Skeletal muscle cell (primary cell): ENCODE measurements at regions not wholly inside any gene's neighbourhood (a gene's known extent, or its start where the extent isn't known, plus 50 kb on each side); places are given as distances from the start of the nearest gene placed in this dataset.

Experiments used
- DNase-seq: peaks from one replicate; pipeline ENCODE4 v3.0.0-alpha.2; 2010; ENCODE audit warnings: low read depth
- H3K4me3 ChIP-seq: 2 replicates; pipeline ENCODE4 v1.5.1; 2011; ENCODE audit warnings: low read depth, mild to moderate bottlenecking, control low read depth, low read length, moderate library complexity

DNA sequence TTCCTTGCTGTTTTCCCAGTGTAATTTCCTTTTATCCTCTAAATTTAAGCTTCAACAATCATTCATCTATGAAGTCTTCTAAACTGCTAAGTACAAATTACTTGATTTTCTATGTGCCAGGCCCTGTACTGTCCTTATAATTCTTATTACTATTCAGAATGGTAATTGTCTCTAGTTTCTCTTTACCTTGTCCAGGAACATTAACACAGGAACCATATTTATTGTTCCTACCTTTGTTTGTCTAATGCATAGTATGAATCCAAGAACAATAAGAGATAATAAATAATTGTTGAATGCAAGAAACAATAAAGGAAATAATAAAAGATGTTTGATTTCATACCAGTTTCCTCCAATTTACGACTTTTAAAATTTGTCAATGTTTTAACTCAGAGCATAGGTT lies 1083.2 kb downstream of the ROBO2 start:
- DNase-seq = no peak
- H3K4me3 ChIP-seq = no peak overlapping the region

DNA sequence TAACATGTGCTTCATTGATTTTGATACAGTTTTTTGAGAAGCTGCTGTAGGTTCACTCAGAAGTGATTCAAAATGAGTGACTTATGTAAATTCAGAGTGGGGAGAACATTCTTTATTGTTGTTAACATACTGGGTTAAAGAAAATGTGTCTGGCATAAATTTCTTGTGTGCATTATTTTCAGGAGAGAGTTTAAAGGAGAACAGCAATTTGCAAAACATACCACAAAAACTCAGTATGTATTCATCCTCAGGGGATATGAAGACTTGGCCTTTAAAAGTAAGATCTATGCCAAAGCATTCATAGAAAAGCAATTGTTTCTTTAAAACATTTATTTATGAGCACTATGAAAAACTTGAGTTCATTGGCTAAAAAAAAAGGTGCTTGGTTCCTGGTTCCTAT lies 1089.8 kb downstream of the ROBO2 start:
- DNase-seq = no peak
- H3K4me3 ChIP-seq = no peak overlapping the region

DNA sequence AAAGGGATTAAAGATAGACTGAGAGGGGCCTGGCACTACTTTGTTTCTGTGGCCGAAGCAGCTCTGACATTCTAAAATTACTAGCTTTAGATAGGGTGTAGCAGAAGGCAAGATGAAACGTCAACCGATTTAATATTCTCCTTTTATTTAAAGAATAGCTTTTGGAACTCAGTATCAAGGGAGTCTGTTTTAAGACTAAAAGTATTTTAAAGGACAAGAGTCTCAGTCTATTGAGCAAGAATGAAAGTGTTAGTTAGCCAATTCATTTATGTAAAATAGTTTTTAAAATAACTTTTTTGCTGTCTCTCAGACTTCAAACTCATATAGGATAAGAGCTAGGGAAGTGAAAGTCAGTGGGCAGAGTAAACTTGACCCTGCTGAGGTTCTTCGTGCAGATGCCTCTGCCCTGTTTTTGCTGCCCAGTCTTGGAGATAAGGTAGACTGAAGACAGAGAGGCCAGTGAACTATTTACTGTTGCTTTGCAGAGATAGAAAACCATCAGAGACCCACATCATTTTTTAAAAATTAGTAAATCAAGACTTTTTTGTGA lies 1090.9 kb downstream of the ROBO2 start:
- DNase-seq = no peak
- H3K4me3 ChIP-seq = no peak overlapping the region

DNA sequence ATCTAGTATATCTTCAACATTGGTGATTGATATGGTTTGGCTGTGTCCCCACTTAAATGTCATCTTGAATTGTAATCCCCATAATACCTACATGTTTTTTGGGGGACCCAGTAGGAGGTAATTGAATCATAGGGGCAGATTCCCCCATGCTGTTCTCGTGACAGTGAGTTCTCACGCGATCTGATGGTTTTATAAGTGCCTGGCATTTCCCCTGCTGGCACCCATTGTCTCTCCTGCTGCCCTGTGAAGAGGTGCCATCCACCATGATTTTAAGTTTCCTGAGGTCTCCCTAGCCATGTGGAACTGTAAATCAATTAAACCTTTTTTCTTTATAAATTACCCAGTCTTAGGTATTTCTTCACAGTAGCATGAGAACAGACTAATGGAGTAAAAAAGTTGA lies 1094.6 kb downstream of the ROBO2 start:
- no peak overlapping the region for H3K4me3 ChIP-seq
- DNase-seq = no peak

DNA sequence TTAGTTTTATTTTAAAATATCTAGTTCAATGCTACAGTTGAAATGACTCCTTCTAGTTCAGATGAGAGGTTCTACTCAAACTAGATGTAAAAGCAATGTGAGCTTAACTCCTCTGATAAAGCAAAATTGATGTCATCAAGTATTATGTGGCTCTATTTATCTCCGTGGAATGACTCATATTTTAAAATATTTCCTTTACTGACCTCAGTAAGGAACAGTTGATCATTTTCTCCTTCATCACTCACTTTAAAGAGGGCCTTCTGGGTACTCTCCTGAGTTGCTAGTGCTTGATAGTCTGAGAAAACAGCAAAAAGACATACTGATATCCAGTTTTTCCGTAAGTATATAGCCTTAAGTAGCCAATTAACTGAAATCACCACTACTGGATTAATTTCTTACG lies 1099.3 kb downstream of the ROBO2 start:
- DNase-seq = peak; percentile 39
- no peak overlapping the region for H3K4me3 ChIP-seq

DNA sequence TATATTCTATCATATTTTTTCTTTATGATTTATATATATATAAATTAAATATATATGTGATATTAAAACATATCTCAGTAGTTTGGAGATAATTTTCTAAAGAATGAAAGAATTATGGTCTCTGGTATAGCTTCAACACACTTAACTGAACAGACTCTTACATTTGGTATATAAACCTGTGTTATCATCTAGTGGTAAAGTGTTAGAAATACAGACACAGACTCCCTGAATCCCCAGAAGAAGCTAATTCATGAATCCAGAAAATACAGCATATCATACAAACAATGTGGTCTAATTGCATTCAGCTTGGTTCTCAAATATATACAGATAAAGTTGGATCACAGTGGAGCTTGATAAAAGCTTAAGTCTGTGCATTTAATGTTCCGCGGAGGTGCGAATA lies 1100.4 kb downstream of the ROBO2 start:
- no peak for DNase-seq
- H3K4me3 ChIP-seq = no peak overlapping the region

DNA sequence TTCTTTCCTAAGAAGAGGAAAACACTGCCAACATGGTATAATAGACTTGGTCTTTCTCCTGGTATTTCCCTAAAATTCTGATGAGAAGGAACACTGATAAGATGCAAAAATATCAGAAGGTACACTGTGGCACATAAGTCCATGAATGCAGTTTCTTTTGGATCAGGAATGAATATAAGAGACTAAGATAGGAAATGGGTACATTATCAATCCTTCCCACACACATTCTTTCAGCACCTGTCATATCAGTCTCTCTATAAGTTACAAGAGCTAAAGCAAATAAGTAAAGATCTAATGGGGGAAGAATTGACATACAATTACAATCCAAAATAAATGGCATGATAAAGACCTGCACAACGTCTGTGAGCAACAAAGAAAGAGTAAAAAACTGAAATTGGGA lies 1101.0 kb downstream of the ROBO2 start:
- H3K4me3 ChIP-seq = no peak overlapping the region
- no peak for DNase-seq

DNA sequence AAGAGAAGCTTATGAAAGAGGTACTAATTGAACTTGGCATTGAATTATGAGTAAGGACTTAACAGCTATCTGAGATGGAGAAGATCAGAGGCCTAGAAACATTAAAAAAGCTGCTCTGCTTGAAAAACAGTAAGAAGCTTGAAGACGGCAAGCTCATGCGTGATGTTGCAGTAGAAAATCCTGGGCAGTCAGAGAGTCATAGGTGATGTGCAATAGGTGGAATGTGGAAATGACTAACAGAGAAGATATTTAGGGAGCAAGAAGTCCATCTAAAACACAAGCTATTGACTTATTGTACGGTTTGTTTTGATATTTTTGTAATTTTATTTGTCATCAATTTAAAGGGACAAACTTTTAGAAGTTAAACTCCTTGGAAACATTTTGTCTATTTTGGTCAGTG lies 1101.4 kb downstream of the ROBO2 start:
- peak; percentile 22 for DNase-seq
- no peak overlapping the region for H3K4me3 ChIP-seq

DNA sequence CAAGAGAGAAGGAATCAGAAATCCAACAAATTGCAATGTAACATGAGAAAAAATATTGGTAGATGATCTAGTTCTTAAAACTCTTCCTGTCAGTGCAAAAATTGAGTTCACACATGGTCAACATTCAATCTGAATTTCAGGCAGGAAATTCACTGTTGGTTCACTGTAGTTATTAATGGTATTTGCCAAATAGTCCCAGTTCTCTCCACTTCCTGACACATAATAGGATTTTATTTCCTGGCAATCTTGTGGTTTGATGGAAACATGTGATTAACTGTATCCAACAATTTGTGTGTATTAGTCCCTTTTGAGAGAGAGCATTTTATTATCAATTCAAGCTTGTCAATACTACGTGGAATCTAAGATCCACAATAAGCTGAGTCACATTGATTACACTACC lies 1103.1 kb downstream of the ROBO2 start:
- no peak for DNase-seq
- no peak overlapping the region for H3K4me3 ChIP-seq

DNA sequence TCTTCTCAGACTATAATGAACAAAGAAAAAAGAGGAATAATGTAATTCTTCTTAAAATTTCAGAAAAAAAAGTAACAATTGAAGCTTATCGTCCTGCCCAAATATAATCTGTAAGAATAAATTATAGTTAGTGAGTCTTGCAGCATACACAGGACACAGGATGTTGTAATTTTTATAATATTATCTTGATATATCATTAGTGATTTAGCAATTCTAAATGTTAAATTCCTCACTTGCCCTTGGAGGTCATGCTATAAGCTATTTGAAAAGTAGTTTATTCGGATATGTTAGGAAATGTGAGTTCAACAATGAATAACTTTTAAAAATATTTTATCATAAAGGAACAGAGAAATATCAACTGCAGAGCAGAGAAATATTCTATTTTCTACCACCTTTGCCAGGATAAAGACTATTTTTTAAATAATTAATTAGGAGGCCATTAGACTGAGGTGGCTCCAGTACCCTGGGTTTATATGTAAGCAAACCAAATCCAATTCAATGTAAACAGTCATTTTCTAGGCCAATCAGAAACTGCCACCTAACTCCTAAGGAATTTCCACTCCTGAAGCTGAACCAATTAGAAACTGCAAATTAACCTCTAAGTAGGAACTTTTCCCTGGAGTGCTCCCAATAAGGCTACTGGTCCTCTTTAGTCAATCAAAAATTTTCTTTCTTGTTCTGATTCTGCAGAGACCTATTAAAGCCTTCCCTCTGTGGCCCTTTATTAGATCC lies 1109.3 kb downstream of the ROBO2 start:
- DNase-seq = no peak
- H3K4me3 ChIP-seq = no peak overlapping the region

DNA sequence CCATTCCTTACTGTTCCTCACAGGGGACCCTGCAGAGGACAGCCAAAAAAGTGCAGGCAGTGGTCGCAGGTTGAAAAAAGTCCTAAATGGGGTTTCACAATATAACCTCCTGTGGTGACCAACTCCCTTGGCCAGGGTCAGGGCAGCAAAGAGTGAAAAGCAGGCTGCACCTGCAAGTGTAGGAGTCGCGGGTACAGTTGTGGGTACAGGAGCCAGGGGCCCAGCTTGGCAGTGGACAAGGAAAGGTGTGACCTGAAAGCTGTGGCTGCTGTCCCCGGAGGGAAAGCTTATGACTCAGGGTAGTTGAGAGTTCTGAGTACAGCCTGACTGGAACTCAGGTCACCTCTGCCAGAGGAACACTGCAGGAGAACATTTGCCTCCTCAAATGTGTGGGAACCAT lies 1114.1 kb downstream of the ROBO2 start:
- no peak overlapping the region for H3K4me3 ChIP-seq
- DNase-seq = no peak

DNA sequence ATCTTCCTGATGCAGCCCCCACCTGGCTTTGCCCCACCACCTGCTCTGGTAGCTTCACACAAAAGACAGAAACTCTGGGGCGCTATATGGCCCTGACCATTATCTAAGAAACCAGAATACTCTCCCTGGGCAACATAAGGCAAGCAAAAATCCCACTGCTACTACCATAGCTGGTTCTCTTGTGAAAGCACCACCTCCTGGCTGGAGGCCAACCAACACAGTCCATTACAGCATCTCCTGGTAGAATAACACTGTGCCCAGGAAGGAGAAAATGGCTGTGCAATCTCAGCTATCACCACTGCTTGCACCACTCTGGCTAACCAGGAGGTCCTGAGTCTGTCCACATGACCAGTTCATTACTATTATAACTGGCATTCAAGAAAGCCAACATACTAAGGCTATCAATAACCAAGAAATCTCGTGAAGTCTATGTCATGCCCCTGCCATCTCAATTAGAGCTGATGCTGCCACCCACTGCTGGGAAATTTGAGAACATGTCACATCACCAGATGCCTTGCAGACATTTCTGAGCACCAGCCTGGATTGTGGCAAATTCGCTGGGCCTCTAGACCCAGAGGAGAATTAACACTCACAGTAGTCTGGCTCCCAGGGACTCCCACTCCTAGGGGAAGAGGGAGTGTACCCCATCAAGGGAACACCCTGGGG lies 1114.8 kb downstream of the ROBO2 start:
- H3K4me3 ChIP-seq = no peak overlapping the region
- DNase-seq = no peak

DNA sequence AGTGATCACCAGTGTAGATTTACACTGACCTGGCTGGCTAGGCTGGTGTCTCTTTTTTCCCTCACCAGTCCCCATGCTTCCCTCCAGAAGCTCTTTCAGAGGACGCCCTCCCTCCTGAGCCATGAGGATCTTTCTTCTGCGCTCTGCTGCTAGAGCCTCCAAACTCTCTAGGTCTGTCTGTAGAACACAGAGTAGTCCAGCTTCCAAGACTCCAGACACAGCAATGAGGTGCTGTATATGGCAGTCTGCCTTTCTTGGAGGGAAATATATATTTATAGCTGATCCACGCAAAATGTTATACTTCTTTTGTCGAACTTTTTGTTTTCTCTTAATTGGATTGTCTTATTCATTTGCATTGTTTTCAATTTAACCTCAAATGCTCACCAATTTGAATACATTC lies 1121.8 kb downstream of the ROBO2 start:
- DNase-seq = no peak
- no peak overlapping the region for H3K4me3 ChIP-seq

DNA sequence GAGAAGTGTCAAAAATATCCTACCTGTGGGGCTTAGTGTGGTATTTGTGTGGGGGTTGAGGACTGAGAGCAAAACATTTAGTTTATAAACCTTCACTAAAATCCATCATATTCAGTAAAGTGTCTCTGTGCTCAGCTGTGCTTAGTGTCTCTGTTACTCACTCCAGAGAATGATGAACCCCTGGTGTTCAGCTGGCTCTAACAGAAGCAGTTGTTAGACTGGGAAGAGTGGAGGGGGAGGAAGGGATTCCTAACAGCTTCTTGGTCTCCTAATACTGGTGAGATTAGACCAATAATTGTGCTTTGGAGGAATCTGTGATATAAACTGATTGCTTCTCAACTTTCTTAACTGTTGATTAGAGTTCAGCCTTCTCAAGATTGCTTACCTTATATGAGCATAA lies 1123.5 kb downstream of the ROBO2 start:
- H3K4me3 ChIP-seq = no peak overlapping the region
- DNase-seq = no peak

DNA sequence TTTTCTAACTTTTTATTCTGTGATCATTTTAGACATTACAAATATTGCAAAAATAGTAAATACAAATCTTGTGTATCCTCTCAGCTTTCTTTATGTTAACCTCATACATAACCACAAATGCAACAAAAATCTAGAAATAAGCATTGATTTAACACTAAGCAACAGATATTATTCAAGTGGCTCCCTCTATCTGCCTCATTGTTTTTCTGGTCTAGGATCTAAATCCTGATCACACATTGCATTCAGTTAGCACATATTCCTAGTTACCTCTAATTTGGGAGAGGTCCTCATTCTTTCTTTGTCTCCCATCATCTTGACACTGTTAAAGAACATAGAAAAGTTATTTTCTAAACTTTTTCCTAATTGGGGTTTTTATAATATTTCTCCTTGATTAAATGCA lies 1126.0 kb downstream of the ROBO2 start:
- no peak overlapping the region for H3K4me3 ChIP-seq
- no peak for DNase-seq

DNA sequence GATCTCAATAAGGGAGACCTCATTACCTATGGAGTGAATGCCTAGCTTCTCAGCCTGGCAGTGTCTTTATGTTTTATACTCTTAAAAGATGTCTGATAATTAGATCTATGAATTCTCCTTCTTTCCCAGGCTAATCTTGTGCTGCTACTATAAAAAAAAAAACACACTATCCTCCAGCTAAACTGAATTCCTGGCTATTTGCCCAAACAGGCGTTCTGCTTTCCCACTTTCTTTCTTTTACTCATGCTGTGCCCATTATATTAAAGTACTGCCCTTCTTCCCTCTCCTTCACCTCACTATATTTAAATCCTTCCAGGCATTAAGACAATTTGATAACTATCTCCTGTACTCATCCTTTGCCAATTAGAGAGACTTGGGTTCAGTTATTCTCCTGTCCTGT lies 1134.9 kb downstream of the ROBO2 start:
- H3K4me3 ChIP-seq = no peak overlapping the region
- no peak for DNase-seq

DNA sequence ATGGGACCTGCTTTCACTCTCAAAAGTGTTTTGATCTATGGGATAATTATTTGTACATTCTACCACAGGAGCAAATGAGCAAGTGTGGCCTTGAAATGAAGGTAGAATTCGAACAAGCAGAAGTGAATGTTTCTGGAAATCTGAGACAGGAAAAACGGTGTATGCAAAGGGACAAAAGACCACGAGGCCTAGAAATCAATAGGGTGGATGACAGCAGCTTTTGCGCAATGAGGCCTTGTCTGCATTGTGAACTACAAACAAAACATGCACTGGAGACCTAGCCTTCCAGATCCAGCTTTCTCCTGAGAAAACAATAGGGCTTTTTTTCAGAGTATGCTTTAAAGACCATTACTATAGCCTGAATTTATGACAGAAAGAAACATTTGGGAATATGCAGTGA lies 1137.0 kb downstream of the ROBO2 start:
- no peak for DNase-seq
- H3K4me3 ChIP-seq = no peak overlapping the region

DNA sequence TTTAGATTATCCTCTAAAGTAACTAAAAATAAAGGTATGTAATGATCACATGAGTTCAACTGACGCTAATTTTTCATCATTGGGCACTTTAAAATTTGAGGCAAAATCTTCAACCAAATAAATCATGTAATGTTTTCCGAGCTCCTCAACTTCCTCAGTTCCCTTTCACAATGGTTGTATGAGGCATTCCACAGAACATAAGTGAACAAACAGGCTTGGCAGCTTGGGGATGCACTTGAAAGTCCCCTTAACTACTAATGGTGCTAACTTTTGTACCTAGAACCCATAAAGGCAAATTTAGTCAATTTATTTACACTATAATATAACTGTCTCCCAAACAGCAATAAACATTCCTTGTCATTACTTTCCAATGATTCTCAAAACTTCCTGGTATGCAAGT lies 1137.9 kb downstream of the ROBO2 start:
- no peak for DNase-seq
- H3K4me3 ChIP-seq = no peak overlapping the region

DNA sequence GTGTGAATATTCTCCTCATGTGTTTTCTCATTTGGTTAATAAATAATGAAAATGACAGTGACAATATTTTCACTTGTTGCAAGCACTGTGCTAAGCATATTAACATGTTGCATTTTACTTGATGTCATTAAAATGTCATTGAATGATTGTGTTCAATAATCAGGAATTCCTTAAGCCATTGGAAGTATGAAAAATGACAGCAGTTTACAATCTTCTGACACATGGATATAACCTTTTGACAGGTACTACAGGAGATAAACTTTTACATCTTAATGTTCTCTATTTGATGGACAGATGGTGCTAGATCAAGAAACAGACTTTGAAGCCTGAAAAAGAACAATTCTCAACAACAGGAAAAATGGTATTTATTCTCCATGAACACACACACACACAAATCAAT lies 1138.3 kb downstream of the ROBO2 start:
- no peak overlapping the region for H3K4me3 ChIP-seq
- DNase-seq = no peak

DNA sequence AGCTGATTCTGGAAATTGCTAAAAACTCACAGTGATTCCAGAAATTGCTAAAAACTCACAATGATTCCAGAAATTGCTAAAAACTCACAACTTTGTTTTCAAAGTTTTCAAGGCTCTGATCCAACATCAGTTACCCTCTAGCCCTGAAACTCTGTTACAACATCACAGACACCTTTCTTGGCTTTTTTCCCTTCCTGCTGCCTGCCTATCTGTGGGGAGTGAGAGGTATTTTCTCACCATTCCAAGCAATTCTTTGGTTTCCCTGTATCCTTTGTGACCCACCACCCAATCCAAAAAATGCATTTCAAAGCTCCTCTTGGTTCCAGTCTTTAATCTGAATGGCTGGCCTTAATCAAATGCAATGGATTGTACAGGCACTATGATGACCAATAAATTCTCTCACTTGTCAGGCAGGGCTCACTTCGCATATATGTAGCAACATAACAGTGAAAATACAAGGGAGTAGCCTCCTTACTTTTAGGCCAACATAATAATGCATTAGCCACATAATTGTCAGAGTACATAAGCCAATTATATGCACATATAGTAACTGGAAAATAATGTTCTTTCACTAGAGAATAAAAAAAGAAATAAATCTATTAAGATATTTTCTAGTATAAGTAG lies 1139.0 kb downstream of the ROBO2 start:
- DNase-seq = no peak
- H3K4me3 ChIP-seq = no peak overlapping the region
